HUES6 (cell line): ENCODE measurements at regions not wholly inside any gene's neighbourhood (a gene's known extent, or its start where the extent isn't known, plus 50 kb on each side); places are given as distances from the start of the nearest gene placed in this dataset.

Experiments used
- H3K27ac ChIP-seq: 2 replicates; pipeline ENCODE4 v1.7.0; 2013; ENCODE audit warnings: low read depth, mild to moderate bottlenecking, low read length, inconsistent platforms
- H3K27me3 ChIP-seq: 2 replicates; pipeline ENCODE4 v1.6.1; 2013; ENCODE audit warnings: low read length; ENCODE audit not compliant: control insufficient read depth, insufficient read depth
- H3K36me3 ChIP-seq: 2 replicates; pipeline ENCODE4 v1.6.1; 2013; ENCODE audit warnings: low read length; ENCODE audit not compliant: control insufficient read depth, insufficient read depth
- H3K4me1 ChIP-seq: 2 replicates; pipeline ENCODE4 v1.6.1; 2013; ENCODE audit warnings: low read length; ENCODE audit not compliant: control insufficient read depth, insufficient read depth
- H3K4me3 ChIP-seq: 2 replicates; pipeline ENCODE4 v1.5.1; 2013; ENCODE audit warnings: low read depth, low read length
- H3K9ac ChIP-seq: one replicate; pipeline ENCODE4 v1.6.1; 2013; ENCODE audit warnings: mild to moderate bottlenecking, low read length
- H3K9me3 ChIP-seq: 2 replicates; pipeline ENCODE4 v1.6.1; 2013; ENCODE audit warnings: low read depth, low read length; ENCODE audit not compliant: control insufficient read depth, insufficient read depth

- H3K4me1 ChIP-seq: no peaks in the 10 kb centered on the region; the same call in 1 of the 2 replicates
- no peak overlapping the region for H3K4me3 ChIP-seq
- no peaks in the 10 kb centered on the region for H3K9me3 ChIP-seq
- H3K27me3 ChIP-seq: no peaks in the 10 kb centered on the region
- H3K9ac ChIP-seq: no peak overlapping the region
- no peaks in the 10 kb centered on the region for H3K36me3 ChIP-seq
- H3K27ac ChIP-seq: no peak overlapping the region
Observed at GRCh38 chrX:38988301-38988700, 187.0 kb downstream of the MID1IP1 start.

- H3K27ac ChIP-seq: no peak overlapping the region
- no peaks in the 10 kb centered on the region for H3K9me3 ChIP-seq
- H3K4me1 ChIP-seq: no peaks in the 10 kb centered on the region
- H3K9ac ChIP-seq: no peak overlapping the region
- H3K4me3 ChIP-seq: no peak overlapping the region
- no peaks in the 10 kb centered on the region for H3K36me3 ChIP-seq
- no peaks in the 10 kb centered on the region for H3K27me3 ChIP-seq
Observed at GRCh38 chrX:38989076-38989475, 187.8 kb downstream of the MID1IP1 start.

- Histone ChIP-seq H3K36me3 (no peaks in the 10 kb centered on the region), H3K27me3 (no peaks in the 10 kb centered on the region), H3K9me3 (no peaks in the 10 kb centered on the region)
Observed at GRCh38 chrX:38991656-38992440, 190.6 kb downstream of the MID1IP1 start.

GRCh38 chrX:38992441-38993096 is 191.3 kb downstream of the MID1IP1 start:
- Histone ChIP-seq H3K9ac (no peak overlapping the region), H3K9me3 (no peaks in the 10 kb centered on the region), H3K36me3 (no peaks in the 10 kb centered on the region), H3K4me1 (no peaks in the 10 kb centered on the region), H3K27me3 (no peaks in the 10 kb centered on the region), H3K27ac (no peak overlapping the region), H3K4me3 (no peak overlapping the region)

More at GRCh38 chrX:38991656-38992440, 190.6 kb downstream of the MID1IP1 start:
- no peaks in the 10 kb centered on the region for H3K4me1 ChIP-seq
- H3K9ac ChIP-seq: no peak overlapping the region
- H3K27ac ChIP-seq: no peak overlapping the region
- no peak overlapping the region for H3K4me3 ChIP-seq

DNA sequence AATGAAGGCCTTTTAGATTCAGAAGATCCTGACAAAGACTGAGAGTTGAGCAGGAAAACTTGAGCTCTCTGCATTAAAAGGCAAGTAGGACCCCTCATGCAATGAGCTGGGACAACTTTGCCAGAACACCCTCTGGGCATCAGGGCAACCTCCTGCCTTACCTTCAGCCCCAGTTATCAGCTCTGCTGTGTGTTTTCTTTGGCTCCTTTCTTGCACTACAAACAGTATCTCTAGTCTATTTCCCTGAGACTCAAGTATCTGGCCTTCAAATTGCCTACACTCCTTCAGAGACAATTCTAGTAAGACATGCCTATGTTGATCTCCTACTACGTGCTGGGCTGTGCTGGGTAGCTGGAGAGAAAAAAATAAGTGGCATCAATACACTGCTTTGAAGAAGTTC is 192.2 kb downstream of the MID1IP1 start:
- Histone ChIP-seq H3K27ac (no peak overlapping the region), H3K36me3 (no peaks in the 10 kb centered on the region), H3K9me3 (no peaks in the 10 kb centered on the region), H3K4me1 (no peaks in the 10 kb centered on the region), H3K4me3 (no peak overlapping the region), H3K9ac (no peak overlapping the region), H3K27me3 (no peaks in the 10 kb centered on the region)

DNA sequence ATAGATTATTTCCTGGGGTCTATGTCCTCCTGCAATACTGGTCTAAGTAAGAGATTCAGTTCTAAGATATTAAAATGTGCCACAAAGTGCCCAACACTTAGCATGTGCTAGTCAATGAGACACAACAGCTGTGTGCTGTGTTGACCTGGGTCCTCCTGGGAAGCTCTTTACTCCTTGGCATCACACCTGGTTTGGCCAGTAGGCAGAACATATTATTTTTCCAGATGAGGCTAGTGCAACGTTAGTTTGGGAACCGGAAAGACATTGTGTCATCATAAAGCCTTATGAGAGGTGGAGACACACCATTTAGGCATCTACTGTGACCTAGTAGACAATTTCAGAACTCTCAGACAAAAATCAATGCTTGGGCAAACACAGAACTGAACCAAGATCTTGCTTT is 197.8 kb downstream of the MID1IP1 start:
- Histone ChIP-seq H3K9ac (no peak overlapping the region), H3K9me3 (no peaks in the 10 kb centered on the region), H3K4me1 (no peaks in the 10 kb centered on the region), H3K4me3 (no peak overlapping the region), H3K36me3 (no peaks in the 10 kb centered on the region), H3K27ac (no peak overlapping the region), H3K27me3 (no peaks in the 10 kb centered on the region)

- H3K27me3 ChIP-seq: no peaks in the 10 kb centered on the region
- H3K36me3 ChIP-seq: no peaks in the 10 kb centered on the region
- H3K9me3 ChIP-seq: no peaks in the 10 kb centered on the region
- H3K4me1 ChIP-seq: no peaks in the 10 kb centered on the region
- no peak overlapping the region for H3K27ac ChIP-seq
- H3K9ac ChIP-seq: no peak overlapping the region
- no peak overlapping the region for H3K4me3 ChIP-seq
Observed at GRCh38 chrX:38999967-39000745, 198.9 kb downstream of the MID1IP1 start.

GRCh38 chrX:39000802-39001201 is 199.5 kb downstream of the MID1IP1 start:
- Histone ChIP-seq H3K4me3 (no peak overlapping the region), H3K4me1 (no peaks in the 10 kb centered on the region), H3K27ac (no peak overlapping the region), H3K9me3 (no peaks in the 10 kb centered on the region), H3K27me3 (no peaks in the 10 kb centered on the region), H3K9ac (no peak overlapping the region), H3K36me3 (no peaks in the 10 kb centered on the region)

DNA sequence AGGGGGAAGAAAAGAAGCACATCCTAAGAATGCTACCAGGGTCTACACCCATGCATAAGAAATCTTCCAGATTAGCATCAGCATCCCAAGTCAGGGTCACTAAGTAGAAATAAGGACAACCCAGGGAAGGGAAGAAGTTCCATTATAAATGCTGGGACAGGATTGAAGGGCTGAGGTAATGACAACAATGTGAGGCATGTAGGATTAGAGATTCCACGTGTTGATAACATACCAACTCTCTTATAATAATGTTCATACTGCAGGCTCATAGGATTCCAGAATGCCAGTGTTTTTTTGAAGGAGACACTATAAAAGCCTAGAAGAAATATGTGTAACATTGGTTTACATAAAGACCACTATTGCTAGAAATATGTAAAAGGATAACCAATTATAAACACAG is 201.2 kb downstream of the MID1IP1 start:
- H3K9ac ChIP-seq: no peak overlapping the region
- no peaks in the 10 kb centered on the region for H3K4me1 ChIP-seq
- H3K27me3 ChIP-seq: no peaks in the 10 kb centered on the region
- no peak overlapping the region for H3K27ac ChIP-seq
- H3K36me3 ChIP-seq: no peaks in the 10 kb centered on the region
- no peak overlapping the region for H3K4me3 ChIP-seq
- H3K9me3 ChIP-seq: no peaks in the 10 kb centered on the region

GRCh38 chrX:39008549-39008948 is 207.3 kb downstream of the MID1IP1 start:
- Histone ChIP-seq H3K9me3 (no peaks in the 10 kb centered on the region), H3K4me1 (no peaks in the 10 kb centered on the region; the same call in 1 of the 2 replicates), H3K27me3 (no peaks in the 10 kb centered on the region), H3K27ac (no peak overlapping the region), H3K4me3 (no peak overlapping the region), H3K36me3 (no peaks in the 10 kb centered on the region), H3K9ac (no peak overlapping the region)
